Smooth muscle cell (in vitro differentiated cells): ENCODE measurements at regions not wholly inside any gene's neighbourhood (a gene's known extent, or its start where the extent isn't known, plus 50 kb on each side); places are given as distances from the start of the nearest gene placed in this dataset.
A peak's percentile ranks its signal among the peaks of the same experiment; 100 is the strongest.
"Not testable (repeated sequence)": the region's sequence is repeated elsewhere in the genome, so short reads cannot be mapped to it uniquely, and the experiment has no call there.

Experiments used
- DNase-seq: peaks from one replicate; lab custom pipeline; 2025; ENCODE audit not compliant: unreplicated experiment; lab: John Stamatoyannopoulos, UW
- H2AFZ ChIP-seq: fragments of 200-600 bp; sonication (generic); 2 replicates; pipeline ENCODE4 v1.6.0; 2016; ENCODE audit warnings: antibody characterized with exemption, low read depth, mild to moderate bottlenecking
- H3F3A ChIP-seq: fragments of 200-600 bp; sonication (generic); 2 replicates; pipeline ENCODE4 v1.6.0; 2017; ENCODE audit warnings: antibody characterized with exemption, low read depth
- H3K27ac ChIP-seq: fragments of 200-600 bp; sonication (generic); 2 replicates; pipeline ENCODE4 v1.5.1; 2016; ENCODE audit warnings: low read depth, mild to moderate bottlenecking
- H3K27me3 ChIP-seq: fragments of 200-600 bp; sonication (generic); 2 replicates; pipeline ENCODE4 v1.6.1; 2016; ENCODE audit warnings: low read depth, mild to moderate bottlenecking
- H3K36me3 ChIP-seq: fragments of 200-600 bp; sonication (generic); 2 replicates; pipeline ENCODE4 v1.5.1; 2016; ENCODE audit warnings: low read depth
- H3K4me1 ChIP-seq: fragments of 200-600 bp; sonication (generic); 2 replicates; pipeline ENCODE4 v1.5.1; 2016; ENCODE audit warnings: low read depth
- H3K4me2 ChIP-seq: fragments of 200-600 bp; sonication (generic); 2 replicates; pipeline ENCODE4 v1.6.0; 2016; ENCODE audit warnings: mild to moderate bottlenecking
- H3K4me3 ChIP-seq: fragments of 200-600 bp; sonication (generic); 2 replicates; pipeline ENCODE4 v1.5.1; 2016; ENCODE audit warnings: mild to moderate bottlenecking
- H3K79me2 ChIP-seq: fragments of 200-600 bp; sonication (generic); 2 replicates; pipeline ENCODE4 v1.6.0; 2016; ENCODE audit warnings: low read depth, mild to moderate bottlenecking
- H3K9ac ChIP-seq: fragments of 200-600 bp; sonication (generic); 2 replicates; pipeline ENCODE4 v1.6.0; 2016; ENCODE audit warnings: low read depth
- H3K9me3 ChIP-seq: fragments of 200-600 bp; sonication (generic); replicated peaks from 2 replicates; pipeline ENCODE4 v1.5.1; 2016; ENCODE audit warnings: low read depth
- H4K20me1 ChIP-seq: fragments of 200-600 bp; sonication (generic); 2 replicates; pipeline ENCODE4 v1.6.0; 2016; ENCODE audit warnings: low read depth
- WGBS: methylation state at CpG from one replicate; pipeline ENCODE4 v1.1.7; 2016; ENCODE audit warnings: low lambda C conversion rate; 5-methylcytosine and 5-hydroxymethylcytosine counted together
- TF ChIP-seq, protein P1 (sequence below): fragments of 200-600 bp; sonication (generic); IDR thresholded peaks from 2 replicates; pipeline ENCODE4 v1.5.1; 2017; ENCODE audit warnings: borderline replicate concordance, mild to moderate bottlenecking, antibody characterized with exemption; ENCODE audit not compliant: insufficient read depth, poor library complexity, severe bottlenecking

GRCh38 chr5:9771079-9771478, 140.9 kb upstream of the TAS2R1 start:
- no peak overlapping the region for H3K27ac ChIP-seq
- no peaks in the 10 kb centered on the region for H3K79me2 ChIP-seq
- no peak overlapping the region for H3K4me2 ChIP-seq
- no peak overlapping the region for H2AFZ ChIP-seq
- peaks cover 5% of the 10 kb centered on the region for H3K9me3 ChIP-seq
- no peaks in the 10 kb centered on the region for H3K27me3 ChIP-seq
- no peak for DNase-seq
- WGBS: 94% methylated on average over 1 of the region's 1 CpG
- TF ChIP-seq, protein P1, sequence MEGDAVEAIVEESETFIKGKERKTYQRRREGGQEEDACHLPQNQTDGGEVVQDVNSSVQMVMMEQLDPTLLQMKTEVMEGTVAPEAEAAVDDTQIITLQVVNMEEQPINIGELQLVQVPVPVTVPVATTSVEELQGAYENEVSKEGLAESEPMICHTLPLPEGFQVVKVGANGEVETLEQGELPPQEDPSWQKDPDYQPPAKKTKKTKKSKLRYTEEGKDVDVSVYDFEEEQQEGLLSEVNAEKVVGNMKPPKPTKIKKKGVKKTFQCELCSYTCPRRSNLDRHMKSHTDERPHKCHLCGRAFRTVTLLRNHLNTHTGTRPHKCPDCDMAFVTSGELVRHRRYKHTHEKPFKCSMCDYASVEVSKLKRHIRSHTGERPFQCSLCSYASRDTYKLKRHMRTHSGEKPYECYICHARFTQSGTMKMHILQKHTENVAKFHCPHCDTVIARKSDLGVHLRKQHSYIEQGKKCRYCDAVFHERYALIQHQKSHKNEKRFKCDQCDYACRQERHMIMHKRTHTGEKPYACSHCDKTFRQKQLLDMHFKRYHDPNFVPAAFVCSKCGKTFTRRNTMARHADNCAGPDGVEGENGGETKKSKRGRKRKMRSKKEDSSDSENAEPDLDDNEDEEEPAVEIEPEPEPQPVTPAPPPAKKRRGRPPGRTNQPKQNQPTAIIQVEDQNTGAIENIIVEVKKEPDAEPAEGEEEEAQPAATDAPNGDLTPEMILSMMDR: no peak
- no peaks in the 10 kb centered on the region for H3K36me3 ChIP-seq
- H4K20me1 ChIP-seq: no peaks in the 10 kb centered on the region
- H3K4me1 ChIP-seq: no peaks in the 10 kb centered on the region
- no peak overlapping the region for H3K4me3 ChIP-seq
- H3F3A ChIP-seq: no peaks in the 10 kb centered on the region
- no peak overlapping the region for H3K9ac ChIP-seq

GRCh38 chr5:9766581-9766980, 136.4 kb upstream of the TAS2R1 start:
- WGBS: 82% methylated on average over 3 of the region's 3 CpGs
- no peak for DNase-seq
- no peak overlapping the region for H3K4me3 ChIP-seq

GRCh38 chr5:9765419-9766140, 135.4 kb upstream of the TAS2R1 start:
- Histone ChIP-seq H3K36me3 (no peaks in the 10 kb centered on the region), H3F3A (peaks cover 6% of the 10 kb centered on the region), H3K4me3 (no peak overlapping the region), H3K4me2 (peak overlapping the region; percentile 46), H3K27me3 (no peaks in the 10 kb centered on the region), H3K4me1 (peaks cover 4% of the 10 kb centered on the region), H3K79me2 (no peaks in the 10 kb centered on the region), H3K9me3 (no peaks in the 10 kb centered on the region), H3K9ac (peak overlapping the region; percentile 39), H2AFZ (no peak overlapping the region), H4K20me1 (no peaks in the 10 kb centered on the region), H3K27ac (peak overlapping the region; percentile 76)
- TF ChIP-seq, protein P1: no peak
- 36% methylated on average over 4 of the region's 4 CpGs for WGBS
- DNase-seq: no peak

More at GRCh38 chr5:9766581-9766980, 136.4 kb upstream of the TAS2R1 start:
- no peak overlapping the region for H3K4me2 ChIP-seq
- no peaks in the 10 kb centered on the region for H4K20me1 ChIP-seq
- no peaks in the 10 kb centered on the region for H3K9me3 ChIP-seq
- peak overlapping the region; percentile 76 for H3K27ac ChIP-seq
- TF ChIP-seq, protein P1: no peak
- peaks cover 6% of the 10 kb centered on the region for H3F3A ChIP-seq
- H3K4me1 ChIP-seq: peaks cover 4% of the 10 kb centered on the region
- H3K27me3 ChIP-seq: no peaks in the 10 kb centered on the region
- no peak overlapping the region for H3K9ac ChIP-seq
- no peaks in the 10 kb centered on the region for H3K79me2 ChIP-seq
- no peaks in the 10 kb centered on the region for H3K36me3 ChIP-seq
- H2AFZ ChIP-seq: no peak overlapping the region

GRCh38 chr5:9761706-9762105, 131.6 kb upstream of the TAS2R1 start:
- Histone ChIP-seq H2AFZ (peak overlapping the region; percentile 6), H3K79me2 (no peaks in the 10 kb centered on the region), H3K27me3 (no peaks in the 10 kb centered on the region), H3F3A (peaks cover 6% of the 10 kb centered on the region), H3K9me3 (no peaks in the 10 kb centered on the region), H3K27ac (no peak overlapping the region), H4K20me1 (no peaks in the 10 kb centered on the region), H3K36me3 (no peaks in the 10 kb centered on the region), H3K4me1 (peaks cover 4% of the 10 kb centered on the region), H3K4me2 (peak overlapping the region; percentile 34), H3K9ac (no peak overlapping the region), H3K4me3 (no peak overlapping the region)
- WGBS: 50% methylated on average over 4 of the region's 4 CpGs
- TF ChIP-seq, protein P1: no peak
- DNase-seq: no peak

- not testable (repeated sequence) for H2AFZ ChIP-seq, H3F3A ChIP-seq
- 97% methylated on average over 3 of the region's 5 CpGs for WGBS
Observed at GRCh38 chr5:9752670-9753069, 122.5 kb upstream of the TAS2R1 start.

More at GRCh38 chr5:9752670-9753069, 122.5 kb upstream of the TAS2R1 start:
- not testable (repeated sequence) for H3K79me2 ChIP-seq, H3K4me1 ChIP-seq, H3K9me3 ChIP-seq, H3K4me3 ChIP-seq, DNase-seq, H3K27ac ChIP-seq, H4K20me1 ChIP-seq, H3K4me2 ChIP-seq, H3K27me3 ChIP-seq, H3K9ac ChIP-seq, H3K36me3 ChIP-seq
